ENCODE measurements at regions not wholly inside any gene's neighbourhood (a gene's known extent, or its start where the extent isn't known, plus 50 kb on each side); places are given as distances from the start of the nearest gene placed in this dataset.

DNA sequence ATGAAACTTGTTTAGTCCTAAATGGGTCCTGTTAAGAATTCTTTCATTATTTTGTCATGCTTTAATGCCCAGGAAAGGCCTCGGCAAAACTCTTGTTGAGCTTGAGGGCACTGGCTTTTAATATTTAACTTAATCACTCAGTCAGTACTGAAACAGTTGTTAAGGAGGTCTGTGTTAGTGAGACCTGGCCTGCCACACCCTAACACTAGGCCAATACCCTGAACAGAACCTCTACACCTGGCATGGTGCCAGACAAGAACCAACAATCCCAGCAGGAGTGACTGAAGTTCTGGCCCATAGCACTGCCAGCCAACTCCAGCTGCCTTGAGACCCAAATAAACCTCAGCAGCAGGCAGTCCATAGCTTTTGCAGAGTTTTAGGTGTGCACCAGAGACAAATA lies 85.7 kb upstream of the ITM2A start:
- in situ Hi-C loops (cut with HindIII; ENCODE audit: low pct_unique_long_range_greater_than_20kb, low sequenced_read_pairs), result no loop called here
- no peak for DNase-seq (ENCODE audit: low read depth in 1 of 2, low spot score in 1 of 2)
- TF ChIP-seq JUND (IDR thresholded peaks at IDR 0.05; ENCODE audit: low read depth), result no peak

DNA sequence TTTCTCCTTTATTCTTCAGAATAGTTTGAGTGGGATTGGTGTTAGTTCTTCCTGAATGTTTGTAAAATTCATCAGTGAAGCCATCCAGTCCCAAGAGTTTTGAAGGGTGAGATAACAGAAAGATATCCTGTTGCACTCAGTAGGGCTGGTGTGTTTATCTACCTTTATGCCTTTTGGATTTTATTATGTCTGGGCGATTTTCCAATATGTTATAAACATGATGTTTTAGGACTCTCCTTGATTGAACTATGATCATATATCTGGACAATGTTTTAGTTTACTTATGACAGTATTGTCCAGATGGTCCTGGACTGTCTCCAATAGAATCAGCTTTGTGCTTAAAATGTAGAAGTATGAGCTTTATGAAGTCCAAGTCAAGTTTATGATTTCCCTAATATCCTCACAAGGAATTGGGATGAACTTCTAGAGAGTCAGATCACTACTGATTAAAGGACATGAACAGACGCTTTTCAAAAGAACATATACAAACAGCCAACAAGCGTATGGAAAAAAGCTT lies 77.6 kb upstream of the ITM2A start:
- no peak for DNase-seq (ENCODE audit: low read depth in 1 of 2, low spot score in 1 of 2)
- TF ChIP-seq JUND (IDR thresholded peaks at IDR 0.05; ENCODE audit: low read depth), result no peak
- in situ Hi-C loops (cut with HindIII; ENCODE audit: low pct_unique_long_range_greater_than_20kb, low sequenced_read_pairs), result no loop called here

DNA sequence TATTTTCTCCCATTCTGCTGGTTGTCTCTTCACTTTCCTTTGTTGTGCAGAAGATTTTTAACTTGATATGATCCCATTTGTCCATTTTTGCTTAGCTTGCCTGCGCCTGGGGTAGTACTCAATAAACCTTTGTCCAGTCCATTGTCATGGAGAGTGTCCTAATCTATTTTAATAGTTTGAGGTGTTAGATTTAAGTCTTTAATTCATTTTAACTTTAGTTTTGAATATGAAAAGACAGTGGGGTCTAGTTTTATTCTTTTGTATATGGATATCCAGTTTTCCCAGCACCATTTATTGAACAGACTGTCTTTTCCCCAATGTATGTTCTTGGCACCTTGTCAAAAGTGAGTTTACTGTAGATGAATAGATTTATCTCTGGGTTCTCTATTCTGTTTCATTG lies 76.0 kb upstream of the ITM2A start:
- no peak for DNase-seq (ENCODE audit: low read depth in 1 of 2, low spot score in 1 of 2)
- in situ Hi-C loops (cut with HindIII; ENCODE audit: low pct_unique_long_range_greater_than_20kb, low sequenced_read_pairs), result no loop called here
- TF ChIP-seq JUND (IDR thresholded peaks at IDR 0.05; ENCODE audit: low read depth), result no peak

DNA sequence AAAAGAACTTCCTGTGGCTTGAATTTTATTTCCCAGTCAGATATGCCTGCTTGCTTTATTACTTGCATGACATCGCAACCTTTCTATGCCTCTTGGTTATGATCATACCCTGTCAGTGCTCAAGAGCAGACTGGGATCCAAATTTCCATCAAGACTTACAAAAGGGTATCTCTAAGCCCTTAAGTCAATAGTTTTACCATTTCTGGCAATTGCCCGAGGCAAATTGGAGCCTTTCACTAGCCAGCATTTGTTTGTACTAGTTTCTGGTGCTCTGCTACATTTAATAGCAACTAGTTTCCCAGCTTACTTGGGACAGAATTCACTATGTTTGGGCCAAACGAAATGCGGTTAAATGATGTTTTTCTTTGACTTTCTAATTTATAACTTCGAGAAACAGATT lies 73.2 kb upstream of the ITM2A start:
- in situ Hi-C loops (cut with HindIII; ENCODE audit: low pct_unique_long_range_greater_than_20kb, low sequenced_read_pairs), result no loop called here
- no peak for DNase-seq (ENCODE audit: low read depth in 1 of 2, low spot score in 1 of 2)
- no peak for TF ChIP-seq JUND (IDR thresholded peaks at IDR 0.05; ENCODE audit: low read depth)

Data from T47D (cell line).